ENCODE measurements at regions not wholly inside any gene's neighbourhood (a gene's known extent, or its start where the extent isn't known, plus 50 kb on each side); places are given as distances from the start of the nearest gene placed in this dataset.

GRCh38 chr12:66959276-66959675 lies 280.4 kb upstream of the GRIP1 start:
- no peak for TF ChIP-seq CTCF (conservative IDR thresholded peaks at IDR 0.05; ENCODE audit: control insufficient read depth, insufficient read depth, low read depth, low read length)
- no peak overlapping the region for H3K4me3 ChIP-seq (ENCODE audit: control insufficient read depth, low read depth, low read length)
- no peak for DNase-seq (ENCODE audit: low read depth)

GRCh38 chr12:66960006-66960405 lies 281.1 kb upstream of the GRIP1 start:
- no peak for TF ChIP-seq CTCF (conservative IDR thresholded peaks at IDR 0.05; ENCODE audit: control insufficient read depth, insufficient read depth, low read depth, low read length)
- DNase-seq (ENCODE audit: low read depth) = no peak
- no peak overlapping the region for H3K4me3 ChIP-seq (ENCODE audit: control insufficient read depth, low read depth, low read length)

- no peak overlapping the region for H3K4me3 ChIP-seq (ENCODE audit: control insufficient read depth, low read depth, low read length)
- DNase-seq (ENCODE audit: low read depth) = peak; percentile 2
- TF ChIP-seq CTCF (conservative IDR thresholded peaks at IDR 0.05; ENCODE audit: control insufficient read depth, insufficient read depth, low read depth, low read length) = no peak
These were observed 282.1 kb upstream of the GRIP1 start for GRCh38 chr12:66960704-66961690.

GRCh38 chr12:66962290-66962689 lies 283.4 kb upstream of the GRIP1 start:
- TF ChIP-seq CTCF (conservative IDR thresholded peaks at IDR 0.05; ENCODE audit: control insufficient read depth, insufficient read depth, low read depth, low read length) = no peak

GRCh38 chr12:66963901-66964300 lies 285.0 kb upstream of the GRIP1 start:
- DNase-seq (ENCODE audit: low read depth) = no peak
- H3K4me3 ChIP-seq (ENCODE audit: control insufficient read depth, low read depth, low read length) = no peak overlapping the region
- no peak for TF ChIP-seq CTCF (conservative IDR thresholded peaks at IDR 0.05; ENCODE audit: control insufficient read depth, insufficient read depth, low read depth, low read length)

More at GRCh38 chr12:66962290-66962689, 283.4 kb upstream of the GRIP1 start:
- H3K4me3 ChIP-seq (ENCODE audit: control insufficient read depth, low read depth, low read length) = no peak overlapping the region
- no peak for DNase-seq (ENCODE audit: low read depth)

- H3K4me3 ChIP-seq (ENCODE audit: control insufficient read depth, low read depth, low read length) = no peak overlapping the region
- no peak for TF ChIP-seq CTCF (conservative IDR thresholded peaks at IDR 0.05; ENCODE audit: control insufficient read depth, insufficient read depth, low read depth, low read length)
- no peak for DNase-seq (ENCODE audit: low read depth)
These were observed 285.8 kb upstream of the GRIP1 start for GRCh38 chr12:66964629-66965028.

Data from fibroblast of mammary gland (primary cell).